ENCODE measurements at regions not wholly inside any gene's neighbourhood (a gene's known extent, or its start where the extent isn't known, plus 50 kb on each side); places are given as distances from the start of the nearest gene placed in this dataset.
A peak's percentile ranks its signal among the peaks of the same experiment; 100 is the strongest.

DNA sequence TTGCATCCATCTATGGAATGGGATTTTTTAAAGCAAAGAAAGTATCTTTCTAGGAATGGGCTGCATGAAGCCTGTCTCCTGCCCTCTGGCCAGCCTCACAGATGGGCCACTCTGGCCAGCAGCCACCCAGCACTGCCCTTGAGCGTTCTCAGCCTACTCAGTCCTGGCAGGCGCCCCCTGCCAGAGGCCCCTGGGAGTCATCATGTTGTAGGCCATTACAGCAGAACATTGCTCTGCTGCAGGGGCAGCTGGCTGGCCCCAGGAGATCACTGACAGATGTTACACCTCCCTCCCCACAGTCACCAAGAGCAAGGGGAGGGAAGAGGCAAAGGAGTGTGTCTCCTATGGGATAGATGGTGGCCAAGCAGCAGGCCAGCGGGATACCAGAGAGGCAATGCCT, 363.7 kb downstream of the NXPE2 start:
- no peak for DNase-seq

DNA sequence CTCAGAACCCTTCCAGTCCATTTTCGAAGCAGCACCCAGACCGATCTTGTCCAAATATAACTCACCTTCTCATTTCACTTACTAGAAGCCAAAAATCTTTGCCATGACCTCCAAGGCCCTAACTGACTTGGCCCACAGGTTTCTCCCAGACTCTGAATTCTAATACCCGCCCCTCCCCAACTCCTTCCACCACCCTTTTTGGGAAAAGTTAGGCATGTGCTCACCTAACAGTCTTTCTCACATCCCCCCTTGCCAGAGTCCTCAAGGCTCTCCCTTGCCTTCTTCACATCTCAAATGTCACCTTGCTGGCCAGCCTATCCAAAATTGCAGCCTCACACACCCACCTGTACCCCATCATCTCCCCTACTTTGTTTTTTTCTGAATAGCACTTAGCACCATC, 369.3 kb downstream of the NXPE2 start:
- no peak for DNase-seq

DNA sequence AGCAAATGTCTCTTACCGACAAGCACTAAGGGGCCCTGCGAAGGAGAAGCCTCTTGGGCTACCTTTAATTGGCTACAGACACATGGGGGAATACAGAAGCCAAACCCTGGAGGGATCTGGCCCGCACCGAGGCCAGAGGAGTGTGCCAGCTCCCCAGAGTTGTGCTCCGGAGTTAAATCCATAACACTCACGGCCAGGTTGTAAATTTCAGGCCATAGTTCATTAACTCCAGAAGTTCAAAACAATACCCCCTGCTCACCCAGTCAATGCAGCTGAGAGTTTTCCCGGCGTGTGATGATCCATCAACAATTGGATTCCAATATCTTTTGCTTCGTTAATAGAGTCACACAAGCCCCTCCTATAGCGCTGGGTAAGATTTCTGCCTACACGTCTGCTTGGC, 371.5 kb downstream of the NXPE2 start:
- no peak for DNase-seq

DNA sequence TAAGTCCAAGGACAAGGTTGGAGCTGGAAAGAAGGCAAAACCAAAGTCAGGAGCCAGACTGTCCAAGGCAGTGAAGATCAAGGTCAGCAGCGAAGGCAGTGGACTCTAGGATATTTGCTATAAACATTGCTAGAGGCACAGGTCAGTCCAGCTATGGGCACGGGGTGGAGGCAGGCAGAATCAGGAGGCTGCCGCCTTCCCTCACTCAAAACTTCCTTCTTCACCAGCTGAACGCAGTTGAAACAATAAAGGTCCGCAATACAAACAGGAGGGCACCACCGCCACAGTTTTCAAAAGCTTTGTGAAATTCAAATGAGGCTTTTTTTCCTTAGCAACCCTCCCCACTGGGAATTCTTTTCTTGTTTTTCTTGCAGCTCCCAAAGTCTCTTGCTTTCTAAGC, 372.4 kb downstream of the NXPE2 start:
- no peak for DNase-seq

DNA sequence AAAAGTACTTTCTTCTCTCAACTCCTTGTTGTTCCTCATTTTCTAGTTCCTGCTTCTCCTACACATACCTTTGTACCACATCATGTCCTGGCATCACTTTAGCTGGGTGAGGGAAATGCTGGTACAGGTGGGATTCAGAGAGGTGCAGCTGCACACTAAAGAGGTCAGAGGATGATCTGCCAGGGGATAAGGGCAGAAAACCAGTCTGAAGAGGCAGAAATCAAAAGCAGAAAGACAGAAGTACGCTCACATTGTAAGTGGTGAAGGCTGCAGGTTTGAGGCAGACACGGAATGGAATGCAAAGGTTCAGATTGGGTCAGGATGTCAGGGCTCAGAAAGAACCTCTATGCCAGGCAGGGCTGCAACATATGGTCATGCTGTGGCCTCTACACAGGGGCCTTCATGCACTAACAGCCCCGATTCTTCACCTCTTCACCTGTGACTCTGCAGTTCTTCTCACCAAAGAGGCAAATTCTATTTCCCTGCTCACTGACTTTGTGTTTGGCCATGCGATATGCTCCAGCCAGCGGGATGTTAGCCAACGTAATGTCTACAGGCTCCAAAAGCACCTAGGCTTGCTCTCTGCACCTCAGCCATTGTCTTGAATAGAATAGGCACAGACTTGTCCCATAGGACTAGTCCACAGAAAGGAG, 373.7 kb downstream of the NXPE2 start:
- no peak for DNase-seq

DNA sequence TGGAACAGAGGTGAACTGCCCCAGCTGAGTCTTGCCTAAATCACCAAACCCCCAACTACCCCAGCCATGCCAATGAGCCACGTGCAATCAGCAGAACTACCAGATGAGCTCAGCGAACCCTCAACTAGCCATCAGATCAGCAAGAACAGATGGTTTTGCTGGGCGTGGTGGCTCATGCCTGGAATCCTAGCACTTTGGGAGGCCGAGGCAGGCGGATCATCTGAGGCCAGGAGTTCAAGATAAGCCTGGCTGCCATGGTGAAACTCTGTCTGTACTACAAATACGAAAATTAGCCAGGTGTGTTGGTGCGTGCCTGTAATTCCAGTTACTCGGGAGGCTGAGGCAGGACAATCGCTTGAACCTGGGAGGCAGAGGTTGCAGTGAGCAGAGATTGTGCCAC, 374.3 kb downstream of the NXPE2 start:
- no peak for DNase-seq

DNA sequence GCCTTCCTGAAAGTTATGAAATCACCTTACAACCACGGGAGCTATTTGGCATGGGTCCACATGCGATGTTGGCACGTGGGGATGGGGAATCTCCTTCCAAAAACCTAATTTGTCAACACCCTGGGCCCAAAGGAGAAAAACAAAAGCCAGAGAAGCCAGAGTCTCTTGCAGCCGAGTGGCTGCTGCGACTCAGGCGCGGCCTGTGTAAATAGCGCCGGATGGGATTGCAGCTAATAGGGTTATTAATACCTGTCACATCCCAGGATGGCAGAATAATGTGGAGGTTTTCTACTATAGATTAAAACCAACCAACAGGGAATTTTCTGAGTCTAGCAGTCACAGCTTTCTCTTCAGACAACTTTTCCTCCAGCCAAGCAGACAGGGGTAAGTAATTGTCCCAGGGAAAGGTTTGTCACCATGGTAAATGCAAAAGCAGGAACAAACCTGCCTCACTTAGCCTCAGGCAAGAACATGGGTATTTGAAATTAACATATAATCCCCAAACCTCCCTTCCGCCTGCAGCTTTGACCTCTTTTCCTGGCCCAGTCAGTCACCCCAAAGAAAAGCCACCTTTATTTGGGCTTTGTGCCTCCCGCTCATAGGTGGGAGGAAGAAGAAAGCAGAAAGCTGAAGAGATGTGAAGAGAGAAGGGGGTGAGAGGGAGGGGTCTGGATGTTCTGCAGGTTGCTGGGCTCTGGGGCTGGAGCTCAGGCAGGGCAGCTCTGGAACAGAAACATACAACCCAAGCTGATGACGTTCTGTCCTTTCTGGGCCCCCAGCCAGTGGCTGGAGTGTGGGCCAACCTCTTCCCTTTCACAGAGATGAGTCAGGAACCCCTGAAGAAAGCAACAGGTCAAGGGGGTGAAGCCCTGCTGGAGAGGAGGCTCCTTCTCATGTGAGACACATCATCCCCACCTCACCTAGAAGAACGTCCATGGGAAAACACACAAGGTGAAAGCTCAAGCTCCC, 376.5 kb downstream of the NXPE2 start:
- DNase-seq, result no peak

DNA sequence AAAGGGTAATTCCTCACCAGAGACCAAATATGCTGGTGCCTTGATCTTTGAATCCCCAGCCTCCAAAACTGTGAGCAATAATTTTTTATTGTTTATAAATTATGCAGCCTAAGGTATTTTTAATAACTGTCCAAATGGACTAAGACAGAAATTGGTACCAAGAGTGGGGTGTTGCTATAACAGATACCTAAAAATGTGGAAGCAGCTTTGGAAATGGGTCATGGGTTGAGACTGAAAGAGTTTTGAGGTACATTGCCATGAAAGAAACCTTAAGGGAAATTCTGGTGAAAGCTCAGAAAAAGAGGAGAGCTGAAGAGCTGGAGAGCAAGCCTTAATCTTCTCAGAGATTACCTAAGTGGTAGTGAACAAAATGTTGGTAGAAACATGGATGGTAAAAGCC, 378.2 kb downstream of the NXPE2 start:
- no peak for DNase-seq

DNA sequence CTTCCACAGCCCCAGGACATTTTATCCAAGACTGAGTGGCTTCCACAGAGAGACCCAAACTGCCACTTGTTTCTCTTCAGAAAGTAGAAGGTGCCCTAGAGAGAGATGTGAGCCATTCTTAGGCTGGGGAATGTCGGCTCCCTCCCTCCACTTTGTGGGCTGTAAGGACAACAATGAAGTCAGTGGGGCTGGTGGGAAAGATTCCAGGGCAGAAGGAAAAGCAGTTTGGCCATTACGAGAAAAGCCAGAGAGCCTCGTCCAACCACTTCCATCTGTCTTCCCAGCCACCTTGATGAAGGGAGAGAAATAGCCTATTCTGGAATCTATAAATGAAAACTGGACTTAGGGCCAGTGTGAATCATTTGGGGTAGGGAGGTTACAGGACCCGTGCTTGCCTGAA, 382.5 kb downstream of the NXPE2 start:
- DNase-seq, result no peak

DNA sequence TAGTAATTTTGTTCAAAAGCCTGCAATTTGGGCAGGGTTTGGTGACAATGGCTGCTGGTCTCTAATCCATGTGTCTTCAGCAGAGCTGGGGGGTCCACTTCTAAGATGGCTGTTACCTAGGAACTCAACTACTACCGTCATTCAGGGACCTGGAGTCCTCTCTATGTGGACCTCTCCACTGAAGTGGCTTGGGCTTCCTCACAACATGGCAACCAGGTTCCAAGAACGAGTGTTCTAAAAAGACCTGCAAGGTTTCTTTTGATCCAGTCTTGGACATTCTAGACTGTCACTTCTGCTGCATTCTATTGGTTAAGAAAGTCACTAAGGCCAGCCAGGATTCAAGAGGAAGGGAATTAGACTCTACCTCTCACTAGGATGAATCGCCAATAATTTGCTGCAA, 387.0 kb downstream of the NXPE2 start:
- no peak for DNase-seq

DNA sequence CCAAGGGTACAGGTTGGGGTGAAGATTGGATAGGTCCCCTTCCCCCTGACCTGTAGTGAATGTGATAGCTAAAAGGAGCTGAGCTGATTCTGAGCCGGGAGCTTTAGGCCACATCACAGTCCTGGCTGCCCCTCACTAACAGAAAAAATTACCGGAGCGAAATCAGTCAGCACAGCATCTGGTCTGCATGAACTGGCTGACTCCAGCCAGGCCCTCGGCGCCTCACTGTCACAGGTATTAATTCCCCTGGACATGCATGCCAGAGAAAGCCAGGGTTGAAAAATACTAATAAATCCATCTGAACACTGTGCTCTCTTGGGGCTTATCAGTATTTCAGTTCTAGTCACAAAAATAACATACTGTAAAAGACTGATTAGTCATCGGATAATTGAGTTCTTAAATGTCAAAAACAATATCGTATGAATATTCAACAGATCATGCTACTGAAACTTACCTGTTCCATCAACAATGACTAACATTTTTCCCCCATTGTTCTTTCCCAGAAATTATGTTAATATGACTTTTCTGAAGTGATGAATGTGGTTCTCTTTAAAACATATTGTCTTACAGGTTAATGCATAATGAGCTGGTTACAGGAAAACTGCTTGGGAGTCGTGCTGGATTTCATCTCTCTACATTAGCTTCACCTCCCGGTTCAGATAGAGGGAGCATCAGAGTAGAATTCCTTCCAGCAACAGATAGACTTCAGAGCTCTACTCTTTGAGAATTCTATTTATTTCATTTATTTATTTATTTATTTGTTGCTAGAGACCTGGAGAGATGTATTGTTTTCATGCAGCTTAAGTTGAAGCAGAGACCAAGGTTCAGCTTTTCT, 387.7 kb downstream of the NXPE2 start:
- DNase-seq, result no peak

DNA sequence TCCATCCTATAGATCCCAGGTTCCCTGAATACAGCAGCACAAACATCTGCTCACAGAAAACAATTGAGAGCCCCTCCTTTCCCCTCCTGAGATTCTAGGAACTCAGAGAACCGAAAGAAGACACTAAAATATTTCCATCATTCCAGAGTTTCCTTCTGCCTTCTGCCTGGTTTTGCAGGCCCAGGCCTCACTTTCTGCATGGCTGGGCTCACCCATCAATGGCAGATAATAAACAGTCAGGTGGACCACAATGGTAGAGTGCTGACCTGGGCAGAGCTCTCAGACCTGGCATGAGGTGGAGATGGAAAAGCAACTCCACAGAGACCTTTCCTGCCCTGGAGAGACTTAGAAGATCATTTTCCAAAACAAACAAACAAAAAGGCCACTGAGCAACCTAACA, 389.1 kb downstream of the NXPE2 start:
- DNase-seq, result no peak

DNA sequence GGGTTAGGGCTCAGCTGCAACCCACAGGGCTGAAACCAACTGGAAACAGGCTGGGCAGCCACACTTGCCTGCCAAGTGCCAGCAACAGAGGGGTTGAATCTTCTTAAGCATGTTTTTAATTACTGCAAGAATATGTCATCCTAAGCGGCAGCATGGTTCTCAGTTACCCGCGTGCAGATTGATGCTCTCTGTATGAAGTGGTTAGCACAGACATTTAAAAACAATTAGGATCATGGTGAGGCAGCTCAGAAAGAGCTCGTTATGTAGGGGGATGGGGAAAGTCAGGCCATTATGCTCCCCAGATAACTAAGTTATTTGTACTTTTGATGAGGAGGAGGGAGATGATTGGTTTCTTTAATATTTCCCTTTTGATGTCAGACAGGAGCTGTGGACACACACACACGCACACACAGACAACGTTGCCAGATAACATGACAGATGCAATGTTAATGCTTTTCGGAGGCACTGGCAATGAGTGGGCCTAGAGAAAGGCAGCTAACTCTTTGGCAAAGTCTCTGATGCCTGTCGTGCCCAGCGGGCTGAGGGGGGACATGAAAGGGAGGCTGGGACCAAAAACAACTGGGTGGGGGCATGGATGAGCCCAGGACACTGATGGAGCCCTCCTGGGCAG, 389.7 kb downstream of the NXPE2 start:
- DNase-seq, result no peak

DNA sequence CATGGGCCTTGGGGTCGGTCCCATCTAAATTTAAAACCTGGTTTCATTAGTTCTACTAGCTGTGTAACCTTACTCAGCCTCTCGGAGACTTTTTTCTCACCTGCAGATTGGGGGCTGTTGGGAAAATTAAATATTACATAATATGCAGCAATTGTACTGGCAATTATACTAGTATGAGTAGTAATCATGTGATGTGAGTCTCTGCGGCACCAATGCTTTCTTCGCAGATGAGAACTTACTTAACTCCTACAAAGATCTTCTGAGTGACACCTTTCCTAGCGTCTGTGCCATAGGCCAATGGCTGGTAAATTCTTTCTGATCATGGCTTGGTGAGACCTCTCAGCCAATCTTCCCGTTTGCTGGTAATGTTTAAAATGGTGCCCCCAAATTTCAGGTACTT, 391.3 kb downstream of the NXPE2 start:
- DNase-seq, result no peak

DNA sequence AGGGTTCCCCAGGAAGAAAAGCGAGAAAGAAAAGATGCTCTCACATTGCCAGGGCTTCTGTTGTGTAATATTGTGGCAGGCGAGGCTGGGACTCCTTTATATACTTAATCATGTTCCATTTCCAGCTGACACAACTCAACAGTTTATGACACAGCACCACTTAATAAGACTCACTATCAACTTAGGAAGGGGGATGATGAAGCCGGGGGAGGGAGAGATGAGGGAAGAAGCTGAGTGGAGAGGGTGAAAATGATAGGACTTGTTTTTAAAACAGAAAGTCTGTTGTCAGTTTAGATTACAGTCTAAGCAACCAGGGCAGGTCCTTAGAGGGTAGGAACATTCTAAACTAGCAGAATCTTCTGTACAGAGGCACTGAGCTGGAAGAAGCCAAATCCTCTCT, 397.0 kb downstream of the NXPE2 start:
- DNase-seq, result no peak

DNA sequence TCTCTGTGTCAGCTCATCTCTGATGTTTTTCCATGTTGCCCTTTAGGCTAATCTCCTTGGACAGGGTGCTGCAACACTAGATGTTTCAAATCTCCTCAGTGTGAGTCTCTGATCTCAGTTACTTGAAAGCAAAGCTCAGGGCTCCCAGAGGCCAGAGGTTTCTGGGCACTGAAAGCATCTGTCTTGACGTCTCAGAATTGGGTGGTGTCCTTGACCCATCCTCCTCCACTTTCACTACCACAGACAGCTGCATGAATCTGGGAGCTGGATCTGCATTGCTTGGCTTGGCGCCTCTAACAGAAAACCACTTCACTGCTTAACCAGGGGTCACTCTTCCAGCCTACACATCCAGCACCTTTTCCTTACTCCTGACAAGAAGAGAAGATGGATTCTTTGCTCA, 399.4 kb downstream of the NXPE2 start:
- DNase-seq, result no peak

DNA sequence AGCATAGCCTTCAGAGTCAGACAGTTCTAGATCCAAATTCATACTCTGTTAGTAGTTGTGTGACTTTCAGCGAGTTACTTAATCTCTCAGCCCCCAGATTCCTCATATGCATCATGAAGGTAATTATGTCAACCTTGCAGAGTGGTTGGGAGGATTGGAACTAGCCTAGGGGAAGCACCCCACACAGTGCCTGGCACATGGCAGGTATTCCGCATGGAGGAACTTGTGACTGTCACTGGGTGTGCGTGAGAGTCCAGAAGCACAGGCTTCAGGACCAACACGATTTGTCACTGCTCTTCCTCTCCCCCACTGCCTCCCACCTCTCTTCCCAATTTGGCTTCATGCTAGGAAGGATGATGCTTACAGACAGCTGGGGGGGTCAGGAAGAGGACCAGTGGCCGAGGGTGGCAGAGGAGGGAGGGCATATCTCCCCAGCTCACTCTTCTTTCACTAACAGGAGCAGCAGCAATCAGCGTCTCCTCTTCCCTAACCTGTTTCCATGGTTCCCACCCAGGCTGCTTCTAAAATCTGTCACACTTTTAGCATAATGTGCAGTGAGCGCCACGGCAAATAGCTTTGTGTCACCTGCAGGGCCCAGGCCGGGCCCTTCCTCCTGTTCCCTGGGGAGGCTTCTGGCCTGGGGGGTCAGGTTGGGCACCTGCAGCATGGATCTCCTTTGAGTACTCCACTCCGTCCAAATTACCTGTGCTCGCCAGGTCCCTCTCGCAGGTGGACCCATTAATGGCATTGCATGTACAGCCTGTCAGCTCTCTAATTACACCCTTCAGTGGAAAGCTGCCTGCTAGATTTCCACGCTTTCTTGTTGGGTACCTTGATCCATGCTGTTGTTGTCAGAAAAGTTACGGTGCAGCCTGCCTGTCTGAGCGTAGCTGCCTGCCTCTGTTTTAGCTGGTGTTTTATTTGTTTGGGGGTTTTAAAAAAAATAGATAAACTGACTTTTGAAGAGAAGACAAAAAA, 400.4 kb downstream of the NXPE2 start:
- no peak for DNase-seq

DNA sequence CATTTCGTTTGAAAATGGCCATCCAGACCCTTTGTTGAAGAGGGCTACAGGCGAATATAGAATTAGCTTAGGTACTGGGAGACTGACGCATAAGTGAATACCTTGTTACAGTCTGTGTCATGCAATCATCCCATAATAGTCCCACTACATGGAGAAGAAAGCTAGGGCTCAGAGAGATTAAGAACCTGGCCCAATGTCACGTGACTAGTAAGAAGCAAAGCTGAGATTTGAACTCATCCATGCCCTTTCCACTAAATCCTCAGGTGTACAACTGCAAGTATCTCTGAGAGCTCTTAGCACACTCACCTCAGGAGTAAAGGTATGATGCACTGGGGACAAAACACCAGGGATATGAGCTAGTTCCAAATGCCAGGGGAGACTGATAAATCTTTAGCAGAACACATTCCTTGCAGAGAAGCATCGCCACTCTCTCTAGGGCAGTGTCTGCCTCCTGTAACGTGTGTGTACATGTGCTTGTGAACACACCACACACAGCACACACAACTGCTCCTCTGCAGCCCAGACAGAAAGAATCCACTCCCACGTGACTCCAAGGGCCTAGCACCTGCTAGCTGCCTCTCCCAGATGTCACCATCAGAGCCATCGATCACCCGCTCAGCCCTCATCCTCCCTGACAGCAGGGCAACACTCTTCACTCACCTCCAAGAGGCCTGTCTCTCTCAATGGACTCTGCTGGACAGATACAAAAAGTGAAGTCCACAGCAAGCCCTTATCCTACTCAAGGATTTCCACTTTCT, 402.8 kb downstream of the NXPE2 start:
- peak; percentile 70 for DNase-seq

DNA sequence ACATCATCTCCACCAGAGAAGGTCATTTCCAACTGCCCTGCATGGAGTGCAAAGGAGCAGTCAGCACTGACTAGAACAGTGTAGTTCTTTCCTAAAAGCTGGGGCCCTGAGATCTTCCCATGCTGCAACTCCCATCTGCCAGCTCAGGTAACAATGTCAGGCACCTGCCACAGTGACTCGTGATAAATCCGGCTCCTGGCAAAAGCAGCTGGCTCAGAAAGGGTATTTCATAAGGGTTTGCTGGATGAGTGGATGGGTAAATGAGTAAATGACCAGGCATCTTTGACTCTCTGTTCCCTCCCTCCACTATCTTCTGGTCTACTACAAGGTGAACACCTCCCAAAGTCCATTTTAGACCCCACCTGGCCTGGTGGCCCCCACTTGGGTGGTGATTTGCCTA, 403.6 kb downstream of the NXPE2 start:
- peak; percentile 54 for DNase-seq

DNA sequence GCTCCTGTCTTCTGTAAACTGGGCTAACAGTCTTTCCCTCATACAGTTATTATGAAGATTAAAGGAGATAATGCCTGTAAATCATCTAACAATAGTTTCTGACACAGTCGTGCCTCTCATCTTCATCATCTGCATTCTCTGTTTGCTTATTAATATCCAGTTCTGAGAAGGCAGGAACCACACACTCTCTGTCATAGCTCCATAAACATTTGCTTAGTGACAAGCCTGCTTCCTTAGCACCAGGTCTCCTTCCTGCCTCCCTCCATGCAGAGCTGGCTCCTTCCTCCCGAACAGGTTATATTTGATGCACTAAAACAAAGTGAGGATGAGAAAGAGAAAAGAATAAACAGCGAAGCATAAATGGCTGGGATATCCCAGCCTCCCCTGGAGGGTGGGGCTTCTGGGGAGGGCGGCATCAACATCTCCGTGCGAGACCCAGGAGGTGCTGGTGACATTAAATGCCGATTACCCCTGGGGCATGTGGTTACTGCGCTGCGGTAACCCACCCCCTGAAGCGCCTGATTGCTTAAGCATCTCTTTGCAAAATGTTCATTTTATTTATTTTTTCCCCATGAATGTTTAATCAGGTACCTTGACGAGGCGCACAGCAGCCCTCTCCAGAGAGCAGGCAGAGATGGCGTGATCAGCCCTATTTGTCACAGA, 404.9 kb downstream of the NXPE2 start:
- DNase-seq, result no peak
